ENCODE measurements at regions not wholly inside any gene's neighbourhood (a gene's known extent, or its start where the extent isn't known, plus 50 kb on each side); places are given as distances from the start of the nearest gene placed in this dataset.
A peak's percentile ranks its signal among the peaks of the same experiment; 100 is the strongest.

DNA sequence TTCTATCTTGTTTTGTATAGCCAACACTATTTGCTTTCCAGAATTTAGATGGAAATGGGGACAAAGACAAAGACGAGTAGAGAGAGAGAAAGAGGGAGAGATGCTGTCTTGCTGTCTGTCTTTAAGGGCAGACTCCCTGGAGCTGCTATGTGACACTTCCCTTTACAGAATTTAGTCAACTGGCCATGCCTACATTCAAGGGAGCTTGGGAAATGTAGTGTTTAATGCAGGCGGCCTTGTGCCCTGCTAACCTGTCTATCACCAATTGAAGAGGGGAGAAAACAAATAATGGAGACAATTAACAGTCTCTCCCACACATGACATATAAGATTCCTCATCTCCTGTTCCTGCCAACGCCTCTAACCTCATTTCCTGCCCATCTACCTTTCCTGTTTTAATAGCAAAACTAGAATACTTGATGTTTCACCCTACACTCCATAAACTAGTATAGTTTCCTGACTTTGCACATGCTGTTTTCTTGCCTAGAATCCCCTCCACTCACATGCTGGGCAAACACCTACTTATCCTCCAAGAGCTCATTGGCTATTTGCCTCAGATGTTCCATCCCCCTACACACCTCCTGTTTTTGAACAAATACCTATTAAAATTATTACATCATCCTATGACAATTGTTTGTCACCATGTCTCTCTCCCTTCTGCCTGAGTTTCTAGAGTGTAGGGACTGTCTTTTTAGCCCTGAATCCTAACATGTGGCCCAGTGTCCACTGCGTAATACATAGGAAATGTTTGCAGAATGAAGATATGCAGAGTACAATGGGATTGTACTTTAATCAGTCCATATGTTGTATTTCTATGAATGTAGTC is 117.2 kb downstream of the SLC25A24 start:
- no peak overlapping the region for H3K27ac ChIP-seq

DNA sequence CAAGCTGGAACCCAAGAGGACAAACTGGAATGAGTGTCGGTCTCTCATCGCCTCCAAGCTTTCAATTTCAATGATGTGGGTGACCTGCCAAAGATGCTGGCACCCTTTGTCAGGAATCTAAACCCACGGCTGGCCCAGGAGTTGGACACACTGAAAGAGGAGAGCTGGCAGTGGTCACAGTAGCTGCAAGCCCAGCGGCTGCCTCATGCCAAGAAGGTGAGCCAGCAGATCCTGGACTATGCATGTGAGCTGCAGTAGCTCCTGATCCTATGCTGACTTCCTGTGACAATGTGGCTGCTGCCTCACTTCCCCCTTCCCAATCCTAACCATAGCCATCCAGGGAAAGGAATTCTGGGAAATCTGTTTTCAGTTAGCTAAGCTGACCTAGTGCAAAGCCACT is 117.0 kb upstream of the VAV3 start:
- intact Hi-C loops (cut with DNase I), result no loop called here
- H3K36me3 ChIP-seq, result no peaks in the 10 kb centered on the region
- H3K4me3 ChIP-seq, result no peak overlapping the region
- H3K27me3 ChIP-seq, result no peaks in the 10 kb centered on the region
- H3K27ac ChIP-seq, result no peak overlapping the region
- WGBS (ENCODE audit: insufficient coverage, low coverage, low lambda C conversion rate, missing lambda C conversion rate), result no CpG with 5 or more reads among the region's 4 CpGs
- DNase-seq, result no peak
- TF ChIP-seq, protein P1, sequence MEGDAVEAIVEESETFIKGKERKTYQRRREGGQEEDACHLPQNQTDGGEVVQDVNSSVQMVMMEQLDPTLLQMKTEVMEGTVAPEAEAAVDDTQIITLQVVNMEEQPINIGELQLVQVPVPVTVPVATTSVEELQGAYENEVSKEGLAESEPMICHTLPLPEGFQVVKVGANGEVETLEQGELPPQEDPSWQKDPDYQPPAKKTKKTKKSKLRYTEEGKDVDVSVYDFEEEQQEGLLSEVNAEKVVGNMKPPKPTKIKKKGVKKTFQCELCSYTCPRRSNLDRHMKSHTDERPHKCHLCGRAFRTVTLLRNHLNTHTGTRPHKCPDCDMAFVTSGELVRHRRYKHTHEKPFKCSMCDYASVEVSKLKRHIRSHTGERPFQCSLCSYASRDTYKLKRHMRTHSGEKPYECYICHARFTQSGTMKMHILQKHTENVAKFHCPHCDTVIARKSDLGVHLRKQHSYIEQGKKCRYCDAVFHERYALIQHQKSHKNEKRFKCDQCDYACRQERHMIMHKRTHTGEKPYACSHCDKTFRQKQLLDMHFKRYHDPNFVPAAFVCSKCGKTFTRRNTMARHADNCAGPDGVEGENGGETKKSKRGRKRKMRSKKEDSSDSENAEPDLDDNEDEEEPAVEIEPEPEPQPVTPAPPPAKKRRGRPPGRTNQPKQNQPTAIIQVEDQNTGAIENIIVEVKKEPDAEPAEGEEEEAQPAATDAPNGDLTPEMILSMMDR (IDR thresholded peaks at IDR 0.05), result no peak
- TF ChIP-seq POLR2A (IDR thresholded peaks at IDR 0.05), result no peak
- peaks cover 0 to 3% (median 0%) of the 10 kb centered on the region in 4 donors for H3K4me1 ChIP-seq
- H3K9me3 ChIP-seq, result no peaks in the 10 kb centered on the region
- ATAC-seq, result no peak

More for the DNA sequence above, 117.2 kb downstream of the SLC25A24 start:
- no peaks in the 10 kb centered on the region for H3K27me3 ChIP-seq
- no peak for DNase-seq
- intact Hi-C loops (cut with DNase I), result no loop called here
- peak in 1 of 4 donors; percentile 17 for ATAC-seq
- H3K4me3 ChIP-seq, result no peak overlapping the region
- H3K36me3 ChIP-seq, result no peaks in the 10 kb centered on the region
- TF ChIP-seq POLR2A (IDR thresholded peaks at IDR 0.05), result no peak
- TF ChIP-seq, protein P1 (IDR thresholded peaks at IDR 0.05), result no peak
- H3K9me3 ChIP-seq, result no peaks in the 10 kb centered on the region
- H3K4me1 ChIP-seq, result peaks cover 0 to 2% (median 0%) of the 10 kb centered on the region in 4 donors
- 25% methylated on average over 4 of the region's 4 CpGs for WGBS (ENCODE audit: insufficient coverage, low coverage, low lambda C conversion rate, missing lambda C conversion rate)

DNA sequence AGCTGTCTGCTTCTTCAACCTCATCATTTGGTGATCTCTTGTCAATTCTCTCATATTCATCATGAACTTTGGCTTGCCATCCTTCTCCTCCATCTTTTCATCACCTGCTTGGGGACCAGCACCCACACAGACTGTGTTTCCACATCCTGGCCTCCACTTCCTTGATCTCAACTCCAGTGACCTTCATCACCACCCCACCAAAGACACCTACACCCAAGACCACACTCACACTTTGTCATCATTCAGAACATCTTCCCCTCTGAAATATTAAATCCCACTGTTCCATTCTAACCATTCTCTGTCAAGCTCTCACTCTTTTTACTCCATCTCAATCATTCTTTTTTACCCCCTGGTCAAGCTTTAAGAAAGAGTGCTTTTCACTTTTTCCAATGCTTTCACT is 115.5 kb upstream of the VAV3 start:
- Histone ChIP-seq H3K27me3 (no peaks in the 10 kb centered on the region), H3K27ac (no peak overlapping the region), H3K4me1 (peaks cover 0 to 3% (median 0%) of the 10 kb centered on the region in 4 donors), H3K9me3 (no peaks in the 10 kb centered on the region), H3K4me3 (no peak overlapping the region), H3K36me3 (no peaks in the 10 kb centered on the region)
- TF ChIP-seq, protein P1 (IDR thresholded peaks at IDR 0.05), result no peak
- TF ChIP-seq POLR2A (IDR thresholded peaks at IDR 0.05), result no peak
- ATAC-seq (no peak), DNase-seq (no peak)
- intact Hi-C loops (cut with DNase I), result no loop called here

DNA sequence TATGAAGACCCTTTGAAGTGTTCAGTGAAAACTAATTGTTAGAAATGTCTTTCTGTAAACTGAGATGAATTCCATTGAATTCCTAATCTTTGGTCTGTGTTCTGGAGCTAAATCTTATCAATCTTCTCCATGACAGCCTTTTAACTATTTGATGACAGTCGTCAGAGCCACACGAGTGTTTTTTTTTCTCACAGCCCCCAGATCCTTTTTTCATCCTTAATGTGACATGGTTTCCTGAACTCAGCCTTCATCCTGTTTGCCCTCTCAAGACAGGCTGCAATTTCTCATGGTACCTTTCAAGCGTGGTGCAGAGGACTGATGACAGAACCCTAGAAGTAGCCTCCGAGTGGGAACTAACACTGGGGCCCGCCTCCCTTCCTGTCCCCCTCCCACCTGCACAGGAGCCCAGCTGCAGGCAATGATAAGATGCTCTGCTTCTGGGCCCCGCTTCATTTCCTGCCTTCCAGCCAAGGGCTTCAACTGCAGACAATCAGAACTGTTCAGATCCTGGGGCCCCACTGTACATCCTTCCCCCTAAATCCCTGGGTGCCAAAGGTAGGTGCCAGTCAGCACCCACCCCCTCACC is 114.6 kb upstream of the VAV3 start:
- no peak overlapping the region for H3K27ac ChIP-seq
- no peak for TF ChIP-seq POLR2A (IDR thresholded peaks at IDR 0.05)
- TF ChIP-seq, protein P1 (IDR thresholded peaks at IDR 0.05), result no peak
- 16% methylated on average over 5 of the region's 6 CpGs for WGBS (ENCODE audit: insufficient coverage, low coverage, low lambda C conversion rate, missing lambda C conversion rate)
- no peaks in the 10 kb centered on the region for H3K9me3 ChIP-seq
- intact Hi-C loops (cut with DNase I), result no loop called here
- ATAC-seq (peak in 1 of 4 donors; percentile 17), DNase-seq (no peak)
- H3K4me3 ChIP-seq, result no peak overlapping the region
- H3K4me1 ChIP-seq, result peaks cover 0 to 3% (median 0%) of the 10 kb centered on the region in 4 donors
- H3K27me3 ChIP-seq, result no peaks in the 10 kb centered on the region
- H3K36me3 ChIP-seq, result no peaks in the 10 kb centered on the region
